ENCODE measurements at regions not wholly inside any gene's neighbourhood (a gene's known extent, or its start where the extent isn't known, plus 50 kb on each side); places are given as distances from the start of the nearest gene placed in this dataset.

GRCh38 chr11:70829134-70829885 lies 423.1 kb downstream of the SHANK2 start:
- peaks cover 0 to 20% of the 10 kb centered on the region in 2 experiments; a peak in 1 of 4 replicates for H3K4me1 ChIP-seq (ENCODE audit: control insufficient read depth in 1 of 2, insufficient read depth in 2 of 2, low read depth in 1 of 2, low read length in 1 of 2)
- TF ChIP-seq FOXM1 (IDR thresholded peaks at IDR 0.05; ENCODE audit: low read depth) (no peak), USF2 (IDR thresholded peaks at IDR 0.05; ENCODE audit: borderline replicate concordance, low read depth, low read length) (no peak), PBX3 (IDR thresholded peaks at IDR 0.05) (no peak), NFIC (IDR thresholded peaks at IDR 0.05; ENCODE audit: borderline replicate concordance) (no peak), YY1 (IDR thresholded peaks at IDR 0.05; ENCODE audit: low read depth) (no peak), TCF12 (IDR thresholded peaks at IDR 0.05) (no peak), MAX (IDR thresholded peaks at IDR 0.05; ENCODE audit: low read depth) (no peak), FOXJ3 (CRISPR knock-in tag; IDR thresholded peaks at IDR 0.05) (no peak), RFX5 (IDR thresholded peaks at IDR 0.05; ENCODE audit: low read length) (no peak), CTCF (IDR thresholded peaks at IDR 0.05) (no peak), SIN3A (IDR thresholded peaks at IDR 0.05; ENCODE audit: borderline replicate concordance, low read depth, low read length) (no peak), GABPA (IDR thresholded peaks at IDR 0.05; ENCODE audit: low read depth) (no peak), GATA2 (CRISPR knock-in tag; IDR thresholded peaks at IDR 0.05) (no peak), RAD21 (IDR thresholded peaks at IDR 0.05; ENCODE audit: low read length) (no peak)
- WGBS (ENCODE audit: low lambda C conversion rate), result 60% methylated on average over 8 of the region's 18 CpGs
- H3K9me3 ChIP-seq, result no peaks in the 10 kb centered on the region
- no peaks in the 10 kb centered on the region for H3K27me3 ChIP-seq (ENCODE audit: insufficient read depth)
- POLR2A ChIA-PET, result no interaction called here
- CTCF ChIA-PET, result no interaction called here
- H3K36me3 ChIP-seq (replicated peaks in 1 of 2; ENCODE audit: control insufficient read depth in 1 of 2, insufficient read depth in 2 of 2, low read length in 1 of 2), result no peaks in the 10 kb centered on the region
- no peak for DNase-seq
- no peak overlapping the region for H3K9ac ChIP-seq
- H3K4me3 ChIP-seq (ENCODE audit: low read depth in 2 of 2, low read length in 1 of 2), result no peak overlapping the region
- H3F3A ChIP-seq (replicated peaks; ENCODE audit: insufficient read depth), result no peaks in the 10 kb centered on the region
- no peak overlapping the region for H2AFZ ChIP-seq (ENCODE audit: low read depth)
- H3K27ac ChIP-seq (ENCODE audit: low read depth in 2 of 2, low read length in 1 of 2), result no peak overlapping the region
- no peak overlapping the region for H3K4me2 ChIP-seq
- H3K79me2 ChIP-seq (ENCODE audit: insufficient read depth), result no peaks in the 10 kb centered on the region
- no peaks in the 10 kb centered on the region for H4K20me1 ChIP-seq (ENCODE audit: insufficient read depth)
- no peaks in the 10 kb centered on the region for H3K9me2 ChIP-seq

- ChIA-PET POLR2A (no interaction called here), CTCF (interaction anchor here (5.4 kb wide), 1 partner anchor 15 kb away, joined by 34 read pairs; no protein-coding TSS in a partner anchor)
- H4K20me1 ChIP-seq (ENCODE audit: insufficient read depth), result no peaks in the 10 kb centered on the region
- no peaks in the 10 kb centered on the region for H3K9me2 ChIP-seq
- no peak overlapping the region for H3K27ac ChIP-seq (ENCODE audit: low read depth in 2 of 2, low read length in 1 of 2)
- no peaks in the 10 kb centered on the region for H3F3A ChIP-seq (replicated peaks; ENCODE audit: insufficient read depth)
- H3K9me3 ChIP-seq, result no peaks in the 10 kb centered on the region
- no peaks in the 10 kb centered on the region for H3K27me3 ChIP-seq (ENCODE audit: insufficient read depth)
- H3K4me2 ChIP-seq, result no peak overlapping the region
- no peaks in the 10 kb centered on the region for H3K79me2 ChIP-seq (ENCODE audit: insufficient read depth)
- H3K9ac ChIP-seq, result no peak overlapping the region
- no peaks in the 10 kb centered on the region for H3K36me3 ChIP-seq (replicated peaks in 1 of 2; ENCODE audit: control insufficient read depth in 1 of 2, insufficient read depth in 2 of 2, low read length in 1 of 2)
- 69% methylated on average over 7 of the region's 9 CpGs for WGBS (ENCODE audit: low lambda C conversion rate)
- peaks cover 0 to 20% of the 10 kb centered on the region in 2 experiments; a peak in 1 of 4 replicates for H3K4me1 ChIP-seq (ENCODE audit: control insufficient read depth in 1 of 2, insufficient read depth in 2 of 2, low read depth in 1 of 2, low read length in 1 of 2)
- H3K4me3 ChIP-seq (ENCODE audit: low read depth in 2 of 2, low read length in 1 of 2), result no peak overlapping the region
- H2AFZ ChIP-seq (ENCODE audit: low read depth), result no peak overlapping the region
- DNase-seq, result no peak
- TF ChIP-seq PBX3 (IDR thresholded peaks at IDR 0.05) (no peak), FOXJ3 (CRISPR knock-in tag; IDR thresholded peaks at IDR 0.05) (no peak), NFIC (IDR thresholded peaks at IDR 0.05; ENCODE audit: borderline replicate concordance) (no peak), TCF12 (IDR thresholded peaks at IDR 0.05) (no peak), ELF1 (IDR thresholded peaks at IDR 0.05) (no peak), TAF1 (IDR thresholded peaks at IDR 0.05; ENCODE audit: borderline replicate concordance, low read depth, low read length) (no peak), CHD2 (IDR thresholded peaks at IDR 0.05; ENCODE audit: low read length, partially characterized antibody) (no peak), REST (IDR thresholded peaks at IDR 0.05; ENCODE audit: low read depth, low read length) (no peak), EZH2phosphoT487 (IDR thresholded peaks at IDR 0.05; ENCODE audit: borderline replicate concordance, low read depth) (no peak)
These were observed 422.5 kb downstream of the SHANK2 start for GRCh38 chr11:70829886-70830272.

Data from SK-N-SH (cell line).